Transverse colon (tissue), 4 donors: ENCODE measurements at regions not wholly inside any gene's neighbourhood (a gene's known extent, or its start where the extent isn't known, plus 50 kb on each side); places are given as distances from the start of the nearest gene placed in this dataset.

ENCODE experiments used
- CTCF ChIP-seq, 5 experiments: fragments of 200-600 bp in 3 of 5; fragments of 450-650 bp in 2 of 5; sonication (generic) in 3 of 5; IDR thresholded peaks; 1 replicate in 2 of 5; 2 replicates in 3 of 5; pipeline ENCODE4 v1.5.1; 2016 to 2017; ENCODE audit warnings: antibody characterized with exemption in 5 of 5, inconsistent platforms in 3 of 5, mild to moderate bottlenecking in 2 of 5, moderate library complexity in 1 of 5
- EP300 ChIP-seq: sonication (generic); formaldehyde crosslinking; IDR thresholded peaks from one replicate; pipeline ENCODE4 v1.6.1; 2017; ENCODE audit warnings: antibody characterized with exemption, low read depth
- POLR2A ChIP-seq: fragments of 450-650 bp; IDR thresholded peaks from one replicate; pipeline ENCODE4 v1.6.1; 2016; ENCODE audit warnings: antibody characterized with exemption, mild to moderate bottlenecking, moderate library complexity
- POLR2AphosphoS5 ChIP-seq, 3 donors: sonication (generic); formaldehyde crosslinking; IDR thresholded peaks; one replicate each; pipeline ENCODE4 v1.6.1; 2016; ENCODE audit warnings: antibody characterized with exemption in 3 of 3

GRCh38 chr7:122212754-122213153 is 68.7 kb upstream of the AASS start:
- TF ChIP-seq EP300 (no peak), CTCF (IDR thresholded peaks at IDR 0.05) (no peak), POLR2AphosphoS5 (IDR thresholded peaks at IDR 0.05) (no peak), POLR2A (no peak)
